WERI-Rb-1 (cell line): ENCODE measurements at regions not wholly inside any gene's neighbourhood (a gene's known extent, or its start where the extent isn't known, plus 50 kb on each side); places are given as distances from the start of the nearest gene placed in this dataset.

Experiments
- DNase-seq: peaks from one replicate; pipeline ENCODE4 v3.0.0-alpha.2; 2020
- H3K27ac ChIP-seq: fragments of 250-450 bp; sonication (Bioruptor Pico); 2 replicates; pipeline ENCODE4 v1.5.1; 2020; ENCODE audit warnings: mild to moderate bottlenecking, moderate library complexity
- H3K27me3 ChIP-seq: fragments of 250-450 bp; sonication (Bioruptor Pico); 2 replicates; pipeline ENCODE4 v1.5.1; 2021; ENCODE audit warnings: mild to moderate bottlenecking, low read depth, moderate library complexity; ENCODE audit not compliant: insufficient read depth, severe bottlenecking
- H3K36me3 ChIP-seq: fragments of 250-450 bp; sonication (Bioruptor Pico); 2 replicates; pipeline ENCODE4 v1.5.1; 2020; ENCODE audit warnings: mild to moderate bottlenecking, moderate library complexity
- H3K4me3 ChIP-seq: 2 replicates; pipeline ENCODE4 v1.5.1; 2011; ENCODE audit warnings: low read depth, mild to moderate bottlenecking, control low read depth, low read length
- H3K9me3 ChIP-seq: fragments of 250-450 bp; sonication (Bioruptor Pico); 2 replicates; pipeline ENCODE4 v1.5.1; 2021; ENCODE audit warnings: mild to moderate bottlenecking, moderate library complexity; ENCODE audit not compliant: severe bottlenecking
- CTCF ChIP-seq: IDR thresholded peaks from 2 replicates; pipeline ENCODE4 v1.5.1; 2011; ENCODE audit warnings: low read depth, mild to moderate bottlenecking, control low read depth, inconsistent platforms, low read length

DNA sequence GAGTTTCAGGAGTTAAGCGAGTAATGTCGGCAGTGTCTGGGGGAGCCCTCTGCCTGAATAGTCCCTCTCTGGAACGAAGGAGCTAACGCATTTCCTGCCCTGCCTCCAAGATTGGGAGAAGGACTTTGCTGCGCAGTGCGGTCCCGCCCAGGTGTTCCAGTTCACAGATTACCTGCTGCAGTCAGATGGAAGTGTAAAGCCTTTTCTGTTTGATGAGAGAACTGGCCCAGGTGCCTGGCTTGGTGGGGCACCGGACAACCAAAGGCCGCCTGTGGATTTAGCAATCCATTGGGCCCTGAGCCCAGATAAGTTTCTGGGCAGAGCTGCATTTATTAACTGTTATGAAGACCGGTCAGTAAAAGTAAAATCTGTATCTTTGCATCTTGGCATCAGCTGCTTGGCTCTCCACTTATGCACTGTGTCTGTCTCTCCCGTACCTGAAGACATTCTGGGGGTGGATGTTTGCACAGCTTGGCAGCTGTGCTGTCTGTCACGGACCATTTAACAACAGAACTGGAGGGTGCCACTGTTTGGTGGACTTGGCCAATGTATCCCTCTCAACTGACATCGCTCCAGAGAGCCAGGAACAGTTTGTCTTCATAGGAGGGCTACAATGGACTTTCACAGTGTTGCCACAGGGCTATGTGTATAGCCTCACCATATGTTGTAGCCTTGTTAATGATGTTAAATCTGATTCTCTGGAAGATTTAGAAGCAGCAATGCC is 654.7 kb upstream of the ZWINT start:
- H3K4me3 ChIP-seq: no peak overlapping the region
- H3K27me3 ChIP-seq: no peaks in the 10 kb centered on the region
- no peaks in the 10 kb centered on the region for H3K9me3 ChIP-seq
- TF ChIP-seq CTCF: no peak
- H3K36me3 ChIP-seq: no peaks in the 10 kb centered on the region
- no peak for DNase-seq
- no peak overlapping the region for H3K27ac ChIP-seq

DNA sequence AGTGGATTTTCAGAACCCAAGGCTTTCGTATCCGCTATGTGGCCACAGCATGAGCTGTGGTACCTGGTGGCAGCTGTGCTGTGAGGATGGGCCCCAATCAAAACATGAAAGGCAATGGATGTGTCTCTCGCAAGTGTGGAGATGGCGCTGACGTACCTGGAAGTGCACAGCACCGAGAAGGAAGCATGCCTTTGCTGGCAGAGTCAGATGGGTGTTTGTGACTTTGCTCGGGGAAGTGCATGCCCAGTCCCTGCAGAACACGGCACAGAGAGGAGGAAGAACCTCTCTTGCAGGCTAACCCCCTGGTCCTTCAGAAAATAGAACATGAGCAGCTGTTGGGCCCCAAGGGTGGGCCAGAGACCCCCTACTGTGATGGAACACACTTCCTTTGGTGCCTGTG is 654.1 kb upstream of the ZWINT start:
- Histone ChIP-seq H3K9me3 (no peaks in the 10 kb centered on the region), H3K27ac (no peak overlapping the region), H3K27me3 (no peaks in the 10 kb centered on the region), H3K36me3 (no peaks in the 10 kb centered on the region), H3K4me3 (no peak overlapping the region)
- no peak for DNase-seq
- TF ChIP-seq CTCF: no peak

- H3K9me3 ChIP-seq: no peaks in the 10 kb centered on the region
- H3K27ac ChIP-seq: no peak overlapping the region
- H3K4me3 ChIP-seq: no peak overlapping the region
- no peaks in the 10 kb centered on the region for H3K27me3 ChIP-seq
- no peak for DNase-seq
- H3K36me3 ChIP-seq: no peaks in the 10 kb centered on the region
- TF ChIP-seq CTCF: no peak
Observed at GRCh38 chr10:57014758-57015157, 653.7 kb upstream of the ZWINT start.

- no peaks in the 10 kb centered on the region for H3K27me3 ChIP-seq
- H3K36me3 ChIP-seq: no peaks in the 10 kb centered on the region
- H3K4me3 ChIP-seq: no peak overlapping the region
- no peak overlapping the region for H3K27ac ChIP-seq
- H3K9me3 ChIP-seq: no peaks in the 10 kb centered on the region
- TF ChIP-seq CTCF: no peak
- no peak for DNase-seq
Observed at GRCh38 chr10:57008189-57008588, 647.1 kb upstream of the ZWINT start.

DNA sequence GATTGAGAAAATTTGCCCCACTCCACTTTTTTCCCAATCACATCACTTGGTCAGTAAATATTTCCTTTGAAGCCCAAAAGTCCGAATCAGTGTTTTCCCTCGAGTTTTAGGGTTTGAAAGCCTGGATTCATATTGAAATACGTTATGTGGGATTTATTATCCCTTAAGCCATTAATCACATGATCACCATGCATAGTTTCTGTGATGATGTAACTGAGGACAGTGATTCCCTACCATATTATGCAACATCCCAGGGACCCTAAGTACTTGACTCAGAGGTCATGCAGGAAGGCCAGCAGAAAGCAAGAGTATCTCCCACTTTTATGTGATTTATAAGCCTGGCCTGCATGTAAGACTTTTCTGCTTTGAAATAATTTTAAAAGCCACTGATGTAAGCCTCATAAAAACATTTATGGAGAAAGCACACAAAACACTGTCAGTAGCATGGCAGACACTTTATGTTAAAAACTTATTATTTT is 630.6 kb upstream of the ZWINT start:
- no peak overlapping the region for H3K4me3 ChIP-seq
- no peak overlapping the region for H3K27ac ChIP-seq
- H3K27me3 ChIP-seq: no peaks in the 10 kb centered on the region
- no peaks in the 10 kb centered on the region for H3K9me3 ChIP-seq
- H3K36me3 ChIP-seq: no peaks in the 10 kb centered on the region
- no peak for DNase-seq
- TF ChIP-seq CTCF: no peak

GRCh38 chr10:56975513-56975912 is 614.5 kb upstream of the ZWINT start:
- Histone ChIP-seq H3K27ac (no peak overlapping the region), H3K9me3 (no peaks in the 10 kb centered on the region), H3K4me3 (no peak overlapping the region), H3K27me3 (no peaks in the 10 kb centered on the region), H3K36me3 (no peaks in the 10 kb centered on the region)
- no peak for DNase-seq
- TF ChIP-seq CTCF: no peak
